Endodermal cell (in vitro differentiated cells): ENCODE measurements at regions not wholly inside any gene's neighbourhood (a gene's known extent, or its start where the extent isn't known, plus 50 kb on each side); places are given as distances from the start of the nearest gene placed in this dataset.

Experiments
- DNase-seq: peaks from one replicate; pipeline ENCODE4 v3.0.0-alpha.2; 2017
- H3K27ac ChIP-seq: 2 replicates; pipeline ENCODE4 v1.5.1; 2013; ENCODE audit warnings: mild to moderate bottlenecking, low read depth, low read length, moderate library complexity
- H3K27me3 ChIP-seq: 2 replicates; pipeline ENCODE4 v1.6.1; 2013; ENCODE audit warnings: mild to moderate bottlenecking, low read length, moderate library complexity; ENCODE audit not compliant: insufficient read depth, control insufficient read depth, poor library complexity, severe bottlenecking
- H3K36me3 ChIP-seq: 2 replicates; pipeline ENCODE4 v1.7.0; 2013; ENCODE audit warnings: mild to moderate bottlenecking, low read length, moderate library complexity; ENCODE audit not compliant: control insufficient read depth, insufficient read depth
- H3K4me1 ChIP-seq: one replicate; pipeline ENCODE4 v1.7.0; 2013; ENCODE audit warnings: low read length; ENCODE audit not compliant: control insufficient read depth, insufficient read depth
- H3K4me3 ChIP-seq: 2 replicates; pipeline ENCODE4 v1.5.1; 2013; ENCODE audit warnings: mild to moderate bottlenecking, low read length, moderate library complexity
- H3K9ac ChIP-seq: 2 replicates; pipeline ENCODE4 v1.6.1; 2013; ENCODE audit warnings: mild to moderate bottlenecking, low read length, moderate library complexity; ENCODE audit not compliant: poor library complexity, severe bottlenecking; ENCODE audit errors: extremely low read depth
- H3K9me3 ChIP-seq: 2 replicates; pipeline ENCODE4 v1.6.1; 2013; ENCODE audit warnings: mild to moderate bottlenecking, low read length, moderate library complexity; ENCODE audit not compliant: control insufficient read depth
- H3K27ac Mint-ChIP-seq: 2 replicates; pipeline ENCODE4 v1.8.0; 2020; ENCODE audit warnings: mixed read lengths
- H3K27me3 Mint-ChIP-seq: 2 replicates; pipeline ENCODE4 v1.8.0; 2021; ENCODE audit warnings: mild to moderate bottlenecking, mixed read lengths; ENCODE audit not compliant: insufficient read depth
- H3K36me3 Mint-ChIP-seq: 2 replicates; pipeline ENCODE4 v1.8.0; 2020; ENCODE audit warnings: low read depth, mixed read lengths
- H3K4me1 Mint-ChIP-seq: 2 replicates; pipeline ENCODE4 v1.8.0; 2020; ENCODE audit warnings: mixed read lengths
- H3K4me3 Mint-ChIP-seq: 2 replicates; pipeline ENCODE4 v1.8.0; 2020; ENCODE audit warnings: mild to moderate bottlenecking, moderate library complexity, mixed read lengths
- H3K9me3 Mint-ChIP-seq: 2 replicates; pipeline ENCODE4 v1.8.0; 2020; ENCODE audit warnings: mild to moderate bottlenecking, mixed read lengths
- CTCF ChIP-seq: fragments of 200-600 bp; sonication (generic); conservative IDR thresholded peaks from 2 replicates; pipeline ENCODE4 v1.5.0; 2021; ENCODE audit warnings: antibody characterized with exemption, mild to moderate bottlenecking
- WGBS, 2 experiments: methylation state at CpG; one replicate each; pipeline versions ENCODE4 v1.1.5 to v1.1.7; 2013; ENCODE audit warnings: missing lambda C conversion rate in 2 of 2, mixed read lengths in 1 of 2; ENCODE audit not compliant: insufficient coverage in 1 of 2, insufficient read length in 1 of 2; 5-methylcytosine and 5-hydroxymethylcytosine counted together

DNA sequence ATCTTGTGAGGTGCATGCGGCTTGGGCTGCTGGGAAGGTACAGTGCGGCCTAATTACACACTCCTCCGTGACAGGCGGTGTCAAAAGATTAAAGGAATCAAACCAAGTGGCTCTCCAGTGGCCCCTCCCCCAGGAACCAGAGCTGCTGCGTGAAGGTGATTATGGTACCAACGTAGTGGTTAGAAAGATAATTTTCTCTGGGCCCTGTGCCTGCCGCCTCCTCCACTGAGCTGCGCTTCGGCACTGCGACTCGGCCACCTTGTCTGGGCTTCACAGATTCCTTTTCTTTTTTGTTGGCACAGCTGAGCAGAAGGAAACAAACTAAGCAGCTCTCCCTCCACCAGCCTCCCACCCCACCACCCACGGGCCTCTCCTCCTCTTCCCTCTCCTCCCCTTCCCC is 113.2 kb upstream of the SDK2 start:
- WGBS, 2 experiments: 91% methylated on average over 9 to 11 of the region's 12 CpGs
- Histone ChIP-seq H3K4me3 (no peak overlapping the region), H3K36me3 (no peaks in the 10 kb centered on the region), H3K27me3 (no peaks in the 10 kb centered on the region), H3K4me1 (no peaks in the 10 kb centered on the region), H3K9me3 (no peaks in the 10 kb centered on the region), H3K9ac (no peak overlapping the region), H3K27ac (no peak overlapping the region)
- Mint-ChIP-seq H3K4me3 (no peak overlapping the region), H3K4me1 (peaks cover 10% of the 10 kb centered on the region), H3K27me3 (peaks cover 22% of the 10 kb centered on the region), H3K36me3 (no peaks in the 10 kb centered on the region), H3K27ac (no peak overlapping the region), H3K9me3 (no peaks in the 10 kb centered on the region)
- no peak for DNase-seq
- TF ChIP-seq CTCF: no peak

- H3K4me1 Mint-ChIP-seq: peaks cover 10% of the 10 kb centered on the region
- no peak overlapping the region for H3K27ac ChIP-seq
- no peak overlapping the region for H3K4me3 ChIP-seq
- H3K9ac ChIP-seq: no peak overlapping the region
- no peaks in the 10 kb centered on the region for H3K4me1 ChIP-seq
- H3K27ac Mint-ChIP-seq: no peak overlapping the region
- no peak for DNase-seq
- H3K4me3 Mint-ChIP-seq: no peak overlapping the region
- no peaks in the 10 kb centered on the region for H3K9me3 Mint-ChIP-seq
- no peaks in the 10 kb centered on the region for H3K36me3 ChIP-seq
- WGBS, 2 experiments: 74 to 88% methylated on average over 3 to 7 of the region's 7 CpGs
- no peaks in the 10 kb centered on the region for H3K9me3 ChIP-seq
- TF ChIP-seq CTCF: no peak
- peaks cover 20% of the 10 kb centered on the region for H3K27me3 Mint-ChIP-seq
- no peaks in the 10 kb centered on the region for H3K36me3 Mint-ChIP-seq
- H3K27me3 ChIP-seq: no peaks in the 10 kb centered on the region
Observed at GRCh38 chr17:73758245-73758644, 114.0 kb upstream of the SDK2 start.

- no peak overlapping the region for H3K4me3 ChIP-seq
- Mint-ChIP-seq H3K4me1 (peaks cover 10% of the 10 kb centered on the region), H3K27me3 (peaks cover 20% of the 10 kb centered on the region), H3K36me3 (no peaks in the 10 kb centered on the region), H3K9me3 (no peaks in the 10 kb centered on the region), H3K4me3 (no peak overlapping the region), H3K27ac (no peak overlapping the region)
- H3K27ac ChIP-seq: no peak overlapping the region
- H3K36me3 ChIP-seq: no peaks in the 10 kb centered on the region
- no peaks in the 10 kb centered on the region for H3K27me3 ChIP-seq
- no peaks in the 10 kb centered on the region for H3K4me1 ChIP-seq
- WGBS, 2 experiments: 65% methylated on average over 5 of the region's 8 CpGs; no CpG with 5 or more reads in 1 of the 2 experiments
- H3K9ac ChIP-seq: no peak overlapping the region
- peak; percentile 64 for DNase-seq
- H3K9me3 ChIP-seq: no peaks in the 10 kb centered on the region
- no peak for TF ChIP-seq CTCF
Observed at GRCh38 chr17:73759324-73759723, 115.1 kb upstream of the SDK2 start.
